ENCODE measurements at regions not wholly inside any gene's neighbourhood (a gene's known extent, or its start where the extent isn't known, plus 50 kb on each side); places are given as distances from the start of the nearest gene placed in this dataset.

GRCh38 chr7:113207441-113207840, 89.1 kb upstream of the SMIM30 start:
- TF ChIP-seq EZH2 (IDR thresholded peaks at IDR 0.05; ENCODE audit: borderline replicate concordance, control insufficient read depth, low read depth, low read length) (no peak), CTCF (IDR thresholded peaks at IDR 0.05 in 2 of 3, conservative IDR thresholded peaks at IDR 0.05 in 1 of 3; ENCODE audit: control insufficient read depth in 2 of 3, extremely low read depth in 1 of 3, insufficient read depth in 1 of 3, low read depth in 3 of 3, low read length in 3 of 3) (no peak), SREBF2 (IDR thresholded peaks at IDR 0.05; ENCODE audit: low read length) (no peak), ASH2L (IDR thresholded peaks at IDR 0.05; ENCODE audit: borderline replicate concordance, low read depth) (no peak), TAF1 (IDR thresholded peaks at IDR 0.05; ENCODE audit: borderline replicate concordance, low read depth, low read length) (no peak), CBFB (IDR thresholded peaks at IDR 0.05; ENCODE audit: low read depth) (no peak)
